Keratinocyte (primary cell): ENCODE measurements at regions not wholly inside any gene's neighbourhood (a gene's known extent, or its start where the extent isn't known, plus 50 kb on each side); places are given as distances from the start of the nearest gene placed in this dataset.

ENCODE experiments used
- DNase-seq: peaks from one replicate; pipeline ENCODE4 v3.0.0-alpha.2; 2011; ENCODE audit warnings: low read depth, missing footprints, low spot score
- FAIRE-seq: peaks from 2 replicates; lab custom pipeline; 2011; peaks lifted over from hg19 to GRCh38; lab: Jason Lieb, UNC
- H2AFZ ChIP-seq: 2 replicates; pipeline ENCODE4 v1.6.0; 2012; ENCODE audit warnings: low read length, control low read depth, inconsistent platforms; ENCODE audit not compliant: control insufficient read depth
- H3K27ac ChIP-seq: 2 replicates; pipeline ENCODE4 v1.5.1; 2011; ENCODE audit warnings: low read length; ENCODE audit not compliant: control insufficient read depth, insufficient read depth
- H3K27me3 ChIP-seq: 3 replicates; pipeline ENCODE4 v1.6.0; 2011; ENCODE audit warnings: low read length; ENCODE audit not compliant: control insufficient read depth, insufficient read depth; ENCODE audit errors: extremely low read depth
- H3K36me3 ChIP-seq, 2 experiments: 2 replicates in 1 of 2; 3 replicates in 1 of 2; pipeline ENCODE4 v1.5.1; 2011; ENCODE audit warnings: low read length in 2 of 2, mild to moderate bottlenecking in 1 of 2; ENCODE audit not compliant: control insufficient read depth in 2 of 2, insufficient read depth in 2 of 2; ENCODE audit errors: extremely low read depth in 1 of 2
- H3K4me1 ChIP-seq: 3 replicates; pipeline ENCODE4 v1.5.1; 2011; ENCODE audit warnings: low read length; ENCODE audit not compliant: control insufficient read depth, insufficient read depth; ENCODE audit errors: extremely low read depth
- H3K4me2 ChIP-seq: 3 replicates; pipeline ENCODE4 v1.6.0; 2011; ENCODE audit warnings: low read depth, low read length; ENCODE audit not compliant: control insufficient read depth, insufficient read depth; ENCODE audit errors: extremely low read depth
- H3K4me3 ChIP-seq, 3 experiments: fragments of 200-600 bp in 1 of 3; sonication (generic) in 1 of 3; 2 replicates in 2 of 3; 3 replicates in 1 of 3; pipeline ENCODE4 v1.5.1; 2011 to 2016; ENCODE audit warnings: low read length in 3 of 3, mild to moderate bottlenecking in 3 of 3, control low read depth in 2 of 3, inconsistent platforms in 1 of 3, low read depth in 1 of 3, mixed read lengths in 1 of 3, mixed run types in 1 of 3, moderate library complexity in 1 of 3; ENCODE audit not compliant: control insufficient read depth in 2 of 3, insufficient read depth in 2 of 3; ENCODE audit errors: extremely low read depth in 1 of 3
- H3K79me2 ChIP-seq: 2 replicates; pipeline ENCODE4 v1.6.0; 2012; ENCODE audit warnings: low read length; ENCODE audit not compliant: control insufficient read depth, insufficient read depth
- H3K9ac ChIP-seq: 3 replicates; pipeline ENCODE4 v1.6.0; 2011; ENCODE audit warnings: low read length; ENCODE audit not compliant: control insufficient read depth, insufficient read depth; ENCODE audit errors: extremely low read depth
- H3K9me1 ChIP-seq: 3 replicates; pipeline ENCODE4 v1.6.0; 2011; ENCODE audit warnings: low read length; ENCODE audit not compliant: control insufficient read depth, insufficient read depth; ENCODE audit errors: extremely low read depth
- H3K9me3 ChIP-seq: 2 replicates; pipeline ENCODE4 v1.5.1; 2012; ENCODE audit warnings: low read depth, low read length; ENCODE audit not compliant: control insufficient read depth
- H4K20me1 ChIP-seq: 3 replicates; pipeline ENCODE4 v1.6.0; 2011; ENCODE audit warnings: low read length; ENCODE audit not compliant: control insufficient read depth, insufficient read depth; ENCODE audit errors: extremely low read depth
- EZH2 ChIP-seq: IDR thresholded peaks from one replicate; pipeline ENCODE4 v1.6.1; 2012; ENCODE audit warnings: inconsistent platforms, mild to moderate bottlenecking, low read length, moderate library complexity
- dilution Hi-C: fragments of 300-500 bp; cut with MboI; formaldehyde crosslinking; loops from one replicate; pipeline ENCODE4 v1.7.0; 2020; ENCODE audit warnings: low sequenced_read_pairs; ENCODE audit not compliant: extremely low pct_ligation_motif_present
- TF ChIP-seq, protein P1 (sequence below), 3 experiments: IDR thresholded peaks in 1 of 3; conservative IDR thresholded peaks in 1 of 3; optimal IDR thresholded peaks in 1 of 3; 2 replicates in 2 of 3; 3 replicates in 1 of 3; pipeline versions ENCODE3 to v1.5.1; 2011; ENCODE audit warnings: low read length in 3 of 3, mild to moderate bottlenecking in 3 of 3, moderate library complexity in 2 of 3, control low read depth in 1 of 3, inconsistent platforms in 1 of 3; ENCODE audit not compliant: insufficient read depth in 2 of 3; ENCODE audit errors: extremely low read depth in 1 of 3

DNA sequence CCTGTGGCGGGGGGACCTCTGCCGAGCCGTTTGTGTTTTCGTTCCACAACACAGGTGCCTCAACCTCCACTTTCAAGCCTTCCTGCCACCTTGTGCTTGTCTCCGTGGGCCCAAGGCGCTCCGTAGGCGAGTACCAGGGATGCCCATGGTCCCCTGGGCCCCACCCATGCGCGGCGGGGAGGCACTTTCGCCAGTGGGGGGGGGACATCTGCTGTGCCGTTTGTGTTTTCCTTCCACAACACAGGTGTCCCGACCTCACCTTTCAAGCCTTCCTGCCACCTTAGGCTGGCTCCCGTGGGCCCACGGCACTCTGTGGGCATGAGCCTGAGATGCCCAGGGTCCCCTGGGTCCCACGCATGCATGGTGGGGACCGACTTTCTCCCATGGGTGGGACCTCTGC, 335.9 kb downstream of the ALG10 start:
- no peaks in the 10 kb centered on the region for H4K20me1 ChIP-seq
- no peaks in the 10 kb centered on the region for H3K79me2 ChIP-seq
- H3K4me3 ChIP-seq = no peak overlapping the region
- no peak overlapping the region for H2AFZ ChIP-seq
- no peaks in the 10 kb centered on the region for H3K4me1 ChIP-seq
- no peak for FAIRE-seq
- no peak overlapping the region for H3K9ac ChIP-seq
- no peaks in the 10 kb centered on the region for H3K9me1 ChIP-seq
- no peaks in the 10 kb centered on the region for H3K36me3 ChIP-seq
- no peaks in the 10 kb centered on the region for H3K27me3 ChIP-seq
- H3K9me3 ChIP-seq = peaks cover 12% of the 10 kb centered on the region
- DNase-seq = no peak
- dilution Hi-C loops = no loop called here
- TF ChIP-seq, protein P1, sequence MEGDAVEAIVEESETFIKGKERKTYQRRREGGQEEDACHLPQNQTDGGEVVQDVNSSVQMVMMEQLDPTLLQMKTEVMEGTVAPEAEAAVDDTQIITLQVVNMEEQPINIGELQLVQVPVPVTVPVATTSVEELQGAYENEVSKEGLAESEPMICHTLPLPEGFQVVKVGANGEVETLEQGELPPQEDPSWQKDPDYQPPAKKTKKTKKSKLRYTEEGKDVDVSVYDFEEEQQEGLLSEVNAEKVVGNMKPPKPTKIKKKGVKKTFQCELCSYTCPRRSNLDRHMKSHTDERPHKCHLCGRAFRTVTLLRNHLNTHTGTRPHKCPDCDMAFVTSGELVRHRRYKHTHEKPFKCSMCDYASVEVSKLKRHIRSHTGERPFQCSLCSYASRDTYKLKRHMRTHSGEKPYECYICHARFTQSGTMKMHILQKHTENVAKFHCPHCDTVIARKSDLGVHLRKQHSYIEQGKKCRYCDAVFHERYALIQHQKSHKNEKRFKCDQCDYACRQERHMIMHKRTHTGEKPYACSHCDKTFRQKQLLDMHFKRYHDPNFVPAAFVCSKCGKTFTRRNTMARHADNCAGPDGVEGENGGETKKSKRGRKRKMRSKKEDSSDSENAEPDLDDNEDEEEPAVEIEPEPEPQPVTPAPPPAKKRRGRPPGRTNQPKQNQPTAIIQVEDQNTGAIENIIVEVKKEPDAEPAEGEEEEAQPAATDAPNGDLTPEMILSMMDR (optimal IDR thresholded peaks at IDR 0.05 in 1 of 3, IDR thresholded peaks at IDR 0.05 in 1 of 3, conservative IDR thresholded peaks at IDR 0.05 in 1 of 3; ENCODE audit: extremely low read depth in 1 of 3, insufficient read depth in 2 of 3, low read length in 3 of 3) = no peak
- no peak for TF ChIP-seq EZH2
- no peak overlapping the region for H3K4me2 ChIP-seq
- H3K27ac ChIP-seq = no peak overlapping the region

DNA sequence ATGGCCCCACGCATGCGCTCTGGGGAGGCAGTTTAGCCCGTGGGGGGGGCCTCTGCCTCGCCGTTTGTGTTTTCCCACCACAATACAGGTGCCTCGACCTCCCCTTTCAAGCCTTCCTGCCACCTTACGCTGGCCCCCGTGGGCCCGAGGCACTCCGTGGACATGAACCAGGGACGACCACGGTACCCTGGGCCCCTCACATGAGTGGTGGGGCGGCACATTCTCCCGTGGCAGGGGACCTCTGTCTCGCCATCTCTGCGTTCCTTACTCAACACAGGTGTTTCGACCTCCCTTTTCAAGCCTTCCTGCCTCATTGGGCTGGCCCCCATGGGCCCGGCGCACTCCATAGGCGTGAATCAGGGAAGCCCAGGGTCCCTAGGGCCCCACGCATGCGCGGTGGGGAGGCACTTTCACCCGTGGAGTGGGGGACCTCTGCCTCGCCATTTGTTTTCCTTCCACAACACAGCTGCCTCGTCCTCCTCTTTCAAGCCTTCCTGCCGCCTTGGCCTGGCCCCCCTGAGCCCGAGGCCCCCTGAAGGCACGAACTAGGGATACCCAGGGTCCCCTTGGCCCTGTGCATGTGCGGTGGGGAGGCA, 339.5 kb downstream of the ALG10 start:
- TF ChIP-seq, protein P1 (optimal IDR thresholded peaks at IDR 0.05 in 1 of 3, IDR thresholded peaks at IDR 0.05 in 1 of 3, conservative IDR thresholded peaks at IDR 0.05 in 1 of 3; ENCODE audit: extremely low read depth in 1 of 3, insufficient read depth in 2 of 3, low read length in 3 of 3) = no peak
- no peak for TF ChIP-seq EZH2
- H3K27ac ChIP-seq = no peak overlapping the region
- H3K9me3 ChIP-seq = peaks cover 11% of the 10 kb centered on the region
- H3K4me3 ChIP-seq = no peak overlapping the region
- H3K9me1 ChIP-seq = no peaks in the 10 kb centered on the region
- no peak overlapping the region for H2AFZ ChIP-seq
- H3K9ac ChIP-seq = no peak overlapping the region
- H4K20me1 ChIP-seq = no peaks in the 10 kb centered on the region
- H3K4me2 ChIP-seq = no peak overlapping the region
- no peaks in the 10 kb centered on the region for H3K4me1 ChIP-seq
- H3K27me3 ChIP-seq = no peaks in the 10 kb centered on the region
- dilution Hi-C loops = no loop called here
- DNase-seq (no peak), FAIRE-seq (no peak)
- no peaks in the 10 kb centered on the region for H3K36me3 ChIP-seq
- H3K79me2 ChIP-seq = no peaks in the 10 kb centered on the region
